MM.1S (cell line): ENCODE measurements at regions not wholly inside any gene's neighbourhood (a gene's known extent, or its start where the extent isn't known, plus 50 kb on each side); places are given as distances from the start of the nearest gene placed in this dataset.
"Not testable (repeated sequence)": the region's sequence is repeated elsewhere in the genome, so short reads cannot be mapped to it uniquely, and the experiment has no call there.

Source experiments
- CTCF ChIP-seq: fragments of 300-600 bp; sonication (generic); IDR thresholded peaks from 2 replicates; pipeline ENCODE4 v1.5.1; 2016; ENCODE audit warnings: antibody characterized with exemption, low read length, mixed read lengths
- EZH2 ChIP-seq: fragments of 300-600 bp; sonication (generic); optimal IDR thresholded peaks from 2 replicates; pipeline ENCODE3; 2017; ENCODE audit warnings: low read depth, mild to moderate bottlenecking, antibody characterized with exemption, low read length, mixed read lengths

- not testable (repeated sequence) for TF ChIP-seq EZH2, CTCF
These were observed 97.1 kb upstream of the PRKCQ start for GRCh38 chr10:6677129-6677528.
